IMR-90 (cell line): ENCODE measurements at regions not wholly inside any gene's neighbourhood (a gene's known extent, or its start where the extent isn't known, plus 50 kb on each side); places are given as distances from the start of the nearest gene placed in this dataset.

Source experiments
- CHD1 ChIP-seq: IDR thresholded peaks from 2 replicates; pipeline ENCODE4 v1.6.1; 2012; ENCODE audit warnings: low read depth, low read length, improper control_type of control experiment
- CTCF ChIP-seq: conservative IDR thresholded peaks from 2 replicates; pipeline ENCODE4 v1.5.1; 2012; ENCODE audit warnings: mild to moderate bottlenecking, low read depth, low read length, improper control_type of control experiment
- FOS ChIP-seq: fragments of 150-350 bp; IDR thresholded peaks from 2 replicates; pipeline ENCODE4 v1.6.1; 2016; ENCODE audit warnings: low read depth, low read length
- MAFK ChIP-seq: IDR thresholded peaks from 2 replicates; pipeline ENCODE4 v1.6.1; 2012; ENCODE audit warnings: low read depth, low read length, improper control_type of control experiment
- MAZ ChIP-seq: IDR thresholded peaks from 2 replicates; pipeline ENCODE4 v1.6.1; 2012; ENCODE audit warnings: low read depth, mild to moderate bottlenecking, low read length, improper control_type of control experiment, moderate library complexity, borderline replicate concordance
- POLR2A ChIP-seq: IDR thresholded peaks from 2 replicates; pipeline ENCODE4 v1.6.1; 2012; ENCODE audit warnings: mild to moderate bottlenecking, low read depth, low read length
- RAD21 ChIP-seq: IDR thresholded peaks from 2 replicates; pipeline ENCODE4 v1.6.1; 2012; ENCODE audit warnings: low read length, improper control_type of control experiment
- RCOR1 ChIP-seq: IDR thresholded peaks from 2 replicates; pipeline ENCODE4 v1.6.1; 2012; ENCODE audit warnings: mild to moderate bottlenecking, low read length, improper control_type of control experiment; ENCODE audit not compliant: insufficient replicate concordance
- SMC3 ChIP-seq: fragments of 150-350 bp; IDR thresholded peaks from 2 replicates; pipeline ENCODE4 v1.6.1; 2016; ENCODE audit warnings: low read depth, mild to moderate bottlenecking, antibody characterized with exemption, low read length, moderate library complexity
- USF2 ChIP-seq: fragments of 150-350 bp; IDR thresholded peaks from 2 replicates; pipeline ENCODE4 v1.6.1; 2017; ENCODE audit warnings: mild to moderate bottlenecking, antibody characterized with exemption, low read length, low read depth

GRCh38 chr15:47834093-47834492 lies 116.8 kb downstream of the SEMA6D start:
- no peak for TF ChIP-seq CTCF
- no peak for TF ChIP-seq MAZ
- no peak for TF ChIP-seq POLR2A
- no peak for TF ChIP-seq MAFK
- TF ChIP-seq FOS: no peak
- no peak for TF ChIP-seq USF2
- no peak for TF ChIP-seq SMC3
- no peak for TF ChIP-seq CHD1
- TF ChIP-seq RAD21: no peak
- no peak for TF ChIP-seq RCOR1
